ENCODE measurements at regions not wholly inside any gene's neighbourhood (a gene's known extent, or its start where the extent isn't known, plus 50 kb on each side); places are given as distances from the start of the nearest gene placed in this dataset.
"Not testable (repeated sequence)": the region's sequence is repeated elsewhere in the genome, so short reads cannot be mapped to it uniquely, and the experiment has no call there.

GRCh38 chr9:75687359-75687953 is 203.0 kb upstream of the PCSK5 start:
- H3K36me3 ChIP-seq (ENCODE audit: control insufficient read depth, insufficient read depth, low read length) = no peaks in the 10 kb centered on the region
- no peaks in the 10 kb centered on the region for H3K27me3 ChIP-seq (replicated peaks; ENCODE audit: control insufficient read depth, insufficient read depth, low read length)
- no peak for TF ChIP-seq CTCF (IDR thresholded peaks at IDR 0.05; ENCODE audit: insufficient read depth, low read length, poor library complexity, severe bottlenecking)
- no peak overlapping the region for H3K4me3 ChIP-seq (replicated peaks; ENCODE audit: low read depth, low read length)
- DNase-seq (ENCODE audit: extremely low read depth, insufficient read length) = no peak

GRCh38 chr9:75690551-75690950 is 199.9 kb upstream of the PCSK5 start:
- H3K27me3 ChIP-seq (replicated peaks; ENCODE audit: control insufficient read depth, insufficient read depth, low read length); H3K36me3 ChIP-seq (ENCODE audit: control insufficient read depth, insufficient read depth, low read length); DNase-seq (ENCODE audit: extremely low read depth, insufficient read length); H3K4me3 ChIP-seq (replicated peaks; ENCODE audit: low read depth, low read length): not testable (repeated sequence)

GRCh38 chr9:75691408-75691807 is 199.1 kb upstream of the PCSK5 start:
- no peak for TF ChIP-seq CTCF (IDR thresholded peaks at IDR 0.05; ENCODE audit: insufficient read depth, low read length, poor library complexity, severe bottlenecking)
- no peaks in the 10 kb centered on the region for H3K36me3 ChIP-seq (ENCODE audit: control insufficient read depth, insufficient read depth, low read length)
- no peaks in the 10 kb centered on the region for H3K27me3 ChIP-seq (replicated peaks; ENCODE audit: control insufficient read depth, insufficient read depth, low read length)
- DNase-seq (ENCODE audit: extremely low read depth, insufficient read length) = no peak
- H3K4me3 ChIP-seq (replicated peaks; ENCODE audit: low read depth, low read length) = no peak overlapping the region

GRCh38 chr9:75692309-75692708 is 198.2 kb upstream of the PCSK5 start:
- no peak for DNase-seq (ENCODE audit: extremely low read depth, insufficient read length)
- Histone ChIP-seq H3K36me3 (ENCODE audit: control insufficient read depth, insufficient read depth, low read length) (no peaks in the 10 kb centered on the region), H3K27me3 (replicated peaks; ENCODE audit: control insufficient read depth, insufficient read depth, low read length) (no peaks in the 10 kb centered on the region), H3K4me3 (replicated peaks; ENCODE audit: low read depth, low read length) (no peak overlapping the region)
- no peak for TF ChIP-seq CTCF (IDR thresholded peaks at IDR 0.05; ENCODE audit: insufficient read depth, low read length, poor library complexity, severe bottlenecking)

- no peak for TF ChIP-seq CTCF (IDR thresholded peaks at IDR 0.05; ENCODE audit: insufficient read depth, low read length, poor library complexity, severe bottlenecking)
- no peak for DNase-seq (ENCODE audit: extremely low read depth, insufficient read length)
- H3K4me3 ChIP-seq (replicated peaks; ENCODE audit: low read depth, low read length) = no peak overlapping the region
- H3K36me3 ChIP-seq (ENCODE audit: control insufficient read depth, insufficient read depth, low read length) = no peaks in the 10 kb centered on the region
- H3K27me3 ChIP-seq (replicated peaks; ENCODE audit: control insufficient read depth, insufficient read depth, low read length) = no peaks in the 10 kb centered on the region
Observed at GRCh38 chr9:75695921-75696320, 194.6 kb upstream of the PCSK5 start.

- Histone ChIP-seq H3K36me3 (ENCODE audit: control insufficient read depth, insufficient read depth, low read length) (no peaks in the 10 kb centered on the region), H3K27me3 (replicated peaks; ENCODE audit: control insufficient read depth, insufficient read depth, low read length) (no peaks in the 10 kb centered on the region), H3K4me3 (replicated peaks; ENCODE audit: low read depth, low read length) (no peak overlapping the region)
- no peak for DNase-seq (ENCODE audit: extremely low read depth, insufficient read length)
- no peak for TF ChIP-seq CTCF (IDR thresholded peaks at IDR 0.05; ENCODE audit: insufficient read depth, low read length, poor library complexity, severe bottlenecking)
Observed at GRCh38 chr9:75699017-75699416, 191.5 kb upstream of the PCSK5 start.

Measured in GM06990 (cell line).